PC-9 (cell line): ENCODE measurements at regions not wholly inside any gene's neighbourhood (a gene's known extent, or its start where the extent isn't known, plus 50 kb on each side); places are given as distances from the start of the nearest gene placed in this dataset.

ENCODE experiments used
- CTCF ChIP-seq: fragments of 200-600 bp; sonication (generic); conservative IDR thresholded peaks from 2 replicates; pipeline ENCODE4 v1.6.1; 2017; ENCODE audit warnings: mixed run types, antibody characterized with exemption, mild to moderate bottlenecking, moderate library complexity
- EZH2 ChIP-seq: fragments of 200-600 bp; sonication (generic); IDR thresholded peaks from 2 replicates; pipeline ENCODE4 v1.8.0; 2017; ENCODE audit warnings: antibody characterized with exemption, low read depth

GRCh38 chr5:106510321-106510720 lies 1160.4 kb downstream of the EFNA5 start:
- TF ChIP-seq EZH2 (no peak), CTCF (no peak)
